Eye (tissue), 1 donor: ENCODE measurements at regions not wholly inside any gene's neighbourhood (a gene's known extent, or its start where the extent isn't known, plus 50 kb on each side); places are given as distances from the start of the nearest gene placed in this dataset.

Experiments used
- DNase-seq: peaks from one replicate; pipeline ENCODE4 v3.0.0-alpha.2; 2015

DNA sequence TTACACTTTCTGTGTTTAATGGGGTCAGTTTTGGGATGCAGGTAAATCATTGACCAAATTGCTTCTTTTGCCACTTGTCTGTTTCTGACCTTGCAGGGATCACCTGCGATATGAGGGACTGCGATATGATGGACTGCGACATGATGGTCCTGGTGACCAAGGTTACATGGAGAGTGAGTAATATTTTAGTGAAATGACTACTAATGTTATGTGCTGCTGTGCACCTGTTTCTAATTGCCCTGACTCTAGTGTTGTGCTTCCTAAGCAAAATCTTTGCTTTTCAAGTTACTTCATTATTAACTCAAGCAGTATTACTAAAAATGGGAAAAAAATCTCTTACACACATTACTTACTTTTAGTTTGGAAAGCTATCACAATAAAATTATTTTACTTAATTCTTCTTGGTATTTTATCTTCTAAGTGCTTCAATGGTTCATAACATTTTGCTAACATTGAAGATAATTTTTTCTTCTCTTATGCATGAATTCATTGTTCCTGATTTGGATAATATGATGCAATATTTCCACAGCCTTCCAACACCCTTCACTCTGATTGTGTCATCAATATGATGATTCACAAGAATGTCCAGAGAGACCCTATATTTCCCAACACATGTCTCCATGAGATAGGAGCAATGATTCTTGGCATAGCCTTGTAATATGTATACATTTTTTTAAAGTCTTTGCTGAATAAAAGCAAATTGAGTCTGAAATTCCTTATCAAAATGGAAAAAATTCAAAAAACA, 306.2 kb upstream of the AKR1E2 start:
- DNase-seq = no peak

DNA sequence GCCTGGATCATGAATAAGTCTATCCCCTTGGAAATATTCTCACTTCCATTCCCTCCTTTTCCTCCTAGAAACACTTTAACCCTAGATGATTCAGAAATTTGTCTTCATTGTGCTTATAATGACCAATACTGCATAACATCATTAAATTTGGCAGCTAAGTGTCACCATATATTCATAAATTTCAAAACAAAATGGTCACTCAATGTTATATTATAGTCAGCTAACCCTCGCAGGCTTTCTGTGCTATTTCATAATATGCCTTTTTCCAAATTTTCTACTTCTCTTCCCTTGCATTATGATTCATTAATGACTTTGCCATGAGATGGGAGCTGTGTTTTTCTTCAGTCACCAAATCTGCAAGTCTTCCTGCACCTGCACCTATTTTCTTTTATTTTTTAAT, 308.3 kb upstream of the AKR1E2 start:
- no peak for DNase-seq

DNA sequence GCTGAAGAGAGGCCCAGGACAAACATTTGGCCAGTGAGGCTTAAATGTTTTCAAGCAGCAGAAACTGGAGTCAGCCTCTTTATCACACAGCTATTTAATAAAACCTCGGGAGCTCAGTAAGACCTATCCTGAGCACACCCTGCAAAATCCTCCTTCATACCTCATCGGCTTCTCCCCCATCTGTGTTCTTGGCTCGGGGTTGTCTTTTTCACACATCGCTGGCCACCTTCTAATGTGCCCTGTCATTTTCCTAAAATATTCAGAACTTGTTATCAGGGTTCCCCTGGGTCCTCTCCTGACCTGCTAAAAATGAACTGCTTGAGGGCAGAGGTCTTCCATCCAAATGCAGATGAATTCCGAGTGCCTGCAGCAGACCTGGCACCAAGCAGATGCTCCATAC, 310.3 kb upstream of the AKR1E2 start:
- no peak for DNase-seq

DNA sequence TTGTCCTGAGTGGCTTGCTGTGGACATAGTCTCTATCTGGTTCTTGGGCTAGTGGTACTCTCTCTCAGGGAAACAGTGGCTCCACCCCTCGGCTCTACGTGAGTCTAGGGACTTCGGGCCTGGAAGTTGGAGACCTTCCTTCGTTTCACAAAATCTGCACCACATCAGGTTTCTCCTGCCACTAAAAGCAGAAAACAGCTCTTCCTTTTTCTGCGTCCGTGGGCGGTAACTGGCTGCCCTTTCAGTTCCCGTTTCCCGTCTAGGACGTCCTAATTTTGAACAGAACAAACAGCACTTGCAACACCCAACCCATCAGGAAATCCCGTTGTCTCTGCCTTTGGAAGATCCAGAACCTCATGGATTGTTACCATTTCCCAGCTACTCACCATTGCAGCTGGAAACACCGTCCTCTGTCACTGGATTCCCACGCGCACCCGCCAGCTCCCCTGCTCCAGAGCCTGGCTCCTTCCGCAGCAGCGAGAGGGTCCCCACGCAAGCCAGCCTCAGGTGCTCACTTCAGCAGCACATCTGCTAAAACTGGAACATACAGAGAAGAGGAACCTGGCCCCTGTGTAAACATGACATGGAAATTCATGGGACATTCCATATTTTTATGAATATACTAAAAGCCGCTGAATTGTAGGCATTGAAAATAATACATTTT, 311.4 kb upstream of the AKR1E2 start:
- no peak for DNase-seq

DNA sequence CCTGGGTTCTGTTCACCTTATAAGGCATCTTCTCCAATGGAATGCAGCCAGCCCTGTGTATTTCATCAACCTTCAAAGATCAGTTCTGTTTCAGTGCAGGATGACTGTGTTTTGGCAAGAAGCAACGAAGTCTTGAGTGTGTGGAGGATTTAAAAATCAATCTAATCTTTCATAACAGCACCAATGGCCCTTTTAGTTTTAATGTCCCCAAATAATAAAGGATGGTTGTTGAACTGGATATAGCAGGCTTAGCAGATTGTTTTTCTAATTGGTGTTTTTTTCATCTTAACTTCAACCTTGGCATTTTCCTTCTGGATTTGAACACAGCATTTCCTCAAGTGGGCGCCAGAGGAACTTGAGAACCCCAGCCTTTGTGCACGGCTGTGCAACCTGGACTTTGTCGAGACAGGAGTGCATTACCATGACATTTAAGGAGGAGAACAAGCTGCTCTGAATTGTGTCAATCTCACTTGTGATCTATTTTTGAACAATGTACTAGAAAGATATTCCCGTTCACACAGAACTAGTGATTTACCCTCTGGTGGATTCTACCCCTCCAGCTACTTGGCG, 313.3 kb upstream of the AKR1E2 start:
- DNase-seq = peak; percentile 39

DNA sequence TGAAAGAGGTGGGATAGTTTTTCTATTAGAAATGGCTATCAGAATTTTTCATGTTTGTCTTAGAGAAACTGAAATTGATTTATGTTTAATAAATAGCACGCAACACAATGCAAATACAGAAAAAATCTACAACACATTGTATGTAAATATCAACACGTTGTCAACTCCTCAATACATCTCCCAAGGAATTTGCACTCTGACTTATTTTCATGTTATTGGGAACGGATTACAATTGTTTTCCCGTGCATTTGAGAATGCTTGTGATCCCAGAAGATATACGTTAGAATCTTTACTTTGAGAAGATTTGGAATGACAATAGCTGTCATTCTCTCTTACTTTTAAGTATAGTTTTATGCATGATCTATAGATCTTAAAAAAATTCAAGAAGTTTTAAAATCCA, 313.8 kb upstream of the AKR1E2 start:
- no peak for DNase-seq

DNA sequence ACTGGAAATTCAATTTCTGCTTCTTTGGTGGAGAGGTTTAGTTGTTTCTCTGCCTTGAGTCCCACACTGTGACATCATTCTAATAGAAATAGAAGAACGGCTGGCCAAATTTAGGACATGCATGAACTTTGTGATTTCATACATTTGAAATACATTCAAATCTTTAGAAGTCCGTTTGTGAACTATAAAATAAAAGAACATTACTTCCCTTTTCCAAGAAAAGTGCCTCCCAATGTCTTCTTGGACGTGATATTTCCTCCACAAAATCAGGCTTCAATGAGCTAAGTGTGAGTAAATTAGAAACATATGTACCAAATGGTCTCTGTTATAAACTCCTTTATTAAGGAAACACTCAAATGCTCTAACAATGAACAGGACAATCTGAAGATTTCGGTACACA, 314.5 kb upstream of the AKR1E2 start:
- peak; percentile 52 for DNase-seq

DNA sequence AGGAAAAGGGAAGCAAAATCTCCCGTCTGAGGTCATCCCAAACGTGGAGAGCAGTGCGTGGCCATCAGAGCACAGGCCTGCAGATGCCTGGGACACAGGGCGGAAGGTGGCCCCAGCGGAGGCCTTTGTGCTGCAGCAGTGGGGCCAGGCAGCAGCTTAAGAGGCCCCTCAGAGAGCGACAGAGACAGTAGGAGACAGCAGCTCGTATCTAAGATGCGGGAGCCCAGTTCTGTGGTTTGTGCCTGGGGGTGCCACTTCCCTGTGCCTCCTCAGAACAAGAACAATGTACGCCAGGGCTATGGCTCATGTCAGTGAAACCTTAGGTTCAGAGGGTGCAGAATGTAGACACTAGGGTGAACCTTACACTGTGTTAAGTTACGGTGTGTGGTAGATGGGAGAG, 316.6 kb upstream of the AKR1E2 start:
- DNase-seq = no peak

DNA sequence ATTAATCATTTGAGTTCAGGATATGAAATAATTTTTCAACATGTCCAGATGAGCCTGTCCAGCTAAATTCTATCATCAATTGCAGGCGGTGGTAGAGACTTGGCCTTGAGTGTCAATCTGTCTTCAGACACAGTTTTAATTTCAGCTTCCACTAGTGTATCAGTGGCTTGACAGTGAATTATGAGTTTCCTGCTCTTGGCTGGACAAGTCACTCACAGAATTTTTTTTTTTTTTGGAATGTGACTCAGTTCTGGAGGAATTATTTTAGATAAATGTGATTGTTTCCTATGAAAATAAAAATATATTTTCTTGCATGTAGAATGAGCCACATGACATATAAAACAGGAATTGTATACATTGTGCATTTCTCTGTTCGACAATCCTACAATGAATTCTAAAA, 319.9 kb upstream of the AKR1E2 start:
- DNase-seq = no peak

DNA sequence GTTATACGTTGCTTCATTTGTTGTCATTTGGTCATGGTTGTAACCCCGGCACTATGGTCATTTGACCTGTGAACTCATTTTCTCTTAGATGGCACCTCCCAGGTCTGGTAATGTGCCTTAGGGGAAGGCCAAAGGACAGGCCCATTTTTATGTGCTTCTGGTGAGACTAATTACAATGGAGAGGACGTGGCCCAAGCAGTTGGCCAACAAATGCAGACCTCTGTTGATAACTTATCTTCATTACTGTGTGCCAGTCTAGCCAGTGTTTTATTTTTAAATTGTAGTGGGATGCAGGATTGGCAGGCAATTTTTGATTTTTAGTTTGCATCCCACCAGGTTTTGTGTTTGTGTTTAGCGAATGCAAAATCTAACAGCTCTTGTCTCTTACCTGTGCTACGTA, 321.5 kb upstream of the AKR1E2 start:
- no peak for DNase-seq

DNA sequence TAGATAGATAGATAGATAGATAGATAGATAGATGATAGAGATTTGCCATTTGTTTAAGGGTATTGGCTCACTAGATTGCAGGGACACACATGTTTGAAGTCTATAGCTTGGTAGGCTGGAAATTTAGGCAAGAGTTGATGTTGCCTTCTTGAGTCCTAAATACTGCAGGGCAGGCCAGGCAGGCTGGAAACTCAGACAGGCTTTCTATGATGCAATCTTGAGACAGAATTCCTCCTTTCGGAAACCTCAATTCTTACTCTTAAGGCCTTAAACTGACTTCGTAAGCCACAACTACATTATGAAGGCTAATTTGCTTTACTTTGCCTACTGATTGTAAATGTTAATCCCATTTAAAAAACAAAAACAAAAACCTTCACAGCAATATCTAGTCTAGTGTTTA, 322.9 kb upstream of the AKR1E2 start:
- no peak for DNase-seq

DNA sequence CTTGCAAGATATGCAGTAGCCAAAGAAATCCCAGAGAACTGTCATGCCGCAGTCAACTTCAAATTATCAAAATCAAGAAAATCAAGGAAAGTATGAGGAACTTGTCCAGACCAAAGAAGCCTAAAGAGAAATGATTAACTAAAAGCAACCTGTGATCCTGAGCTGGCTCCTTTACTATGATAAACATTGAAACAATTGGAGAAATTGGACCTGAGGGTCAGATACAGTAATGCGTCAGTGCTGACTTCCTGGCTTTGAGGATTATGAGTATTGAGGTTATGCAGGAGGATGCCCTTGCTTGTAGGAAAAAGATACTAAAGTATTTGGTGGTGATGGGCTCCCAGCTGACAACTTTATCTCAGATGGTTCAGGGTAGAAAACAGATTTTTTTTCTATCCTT, 324.7 kb upstream of the AKR1E2 start:
- DNase-seq = no peak

DNA sequence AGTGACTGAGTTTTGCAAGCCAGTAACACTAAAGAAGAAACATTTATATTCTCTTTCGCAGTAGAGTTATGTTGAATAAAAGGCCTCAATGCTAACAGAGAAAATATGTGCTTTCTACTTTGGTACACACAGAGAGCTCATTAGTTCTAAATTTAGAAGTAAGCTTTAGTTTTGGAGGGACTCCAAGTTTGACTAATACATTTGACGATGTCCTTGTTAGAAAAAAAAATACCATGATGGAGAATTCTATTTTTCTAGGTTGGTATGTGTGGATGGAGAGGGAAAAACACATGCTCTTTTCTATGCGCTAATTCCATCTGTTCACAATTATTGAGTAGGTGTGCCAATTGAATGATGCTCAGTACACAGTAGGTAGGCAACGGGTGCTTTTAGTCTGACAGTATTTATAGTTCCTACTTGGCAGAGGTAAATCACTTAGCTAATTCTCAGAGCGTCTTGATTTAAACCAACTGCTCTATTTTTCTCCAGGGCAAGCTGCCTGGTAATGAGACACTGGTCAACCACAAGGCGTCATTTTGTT, 327.2 kb upstream of the AKR1E2 start:
- peak; percentile 61 for DNase-seq

DNA sequence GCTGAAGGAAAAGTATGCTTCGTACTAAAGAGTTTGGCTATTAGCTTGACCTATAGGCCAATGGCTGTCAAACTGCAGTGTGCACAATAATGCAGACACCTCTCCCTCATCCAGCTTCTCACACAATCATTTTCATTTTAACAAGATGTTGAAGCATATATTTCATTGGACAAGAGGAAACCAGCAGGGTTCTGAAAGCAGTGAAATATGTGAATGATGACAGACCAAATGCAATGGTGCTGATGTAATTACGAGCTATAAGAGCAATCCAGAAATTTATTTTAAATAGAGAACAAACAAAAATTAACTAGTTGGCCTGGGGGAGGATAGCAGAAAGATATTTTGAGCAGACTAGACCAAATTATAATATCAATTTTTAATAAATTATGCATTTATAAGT, 331.5 kb upstream of the AKR1E2 start:
- no peak for DNase-seq

DNA sequence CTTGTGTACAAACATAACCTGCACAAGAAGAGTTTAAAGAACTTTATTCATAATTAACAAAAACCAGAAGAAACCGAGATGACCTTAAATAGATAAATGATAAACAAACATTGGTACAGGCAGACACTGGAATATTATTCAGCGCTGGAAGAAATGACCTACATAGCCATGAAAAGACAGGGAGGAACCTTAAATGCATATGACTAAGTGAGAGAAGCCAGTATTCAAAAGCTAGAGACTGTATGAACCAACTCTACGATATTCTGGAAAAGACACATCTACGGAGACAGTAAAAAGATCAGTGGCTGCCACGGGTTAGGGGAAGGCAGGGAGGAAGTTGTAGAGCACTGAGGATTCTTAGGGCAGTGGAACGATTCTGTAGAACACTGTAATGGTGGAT, 333.8 kb upstream of the AKR1E2 start:
- DNase-seq = no peak

DNA sequence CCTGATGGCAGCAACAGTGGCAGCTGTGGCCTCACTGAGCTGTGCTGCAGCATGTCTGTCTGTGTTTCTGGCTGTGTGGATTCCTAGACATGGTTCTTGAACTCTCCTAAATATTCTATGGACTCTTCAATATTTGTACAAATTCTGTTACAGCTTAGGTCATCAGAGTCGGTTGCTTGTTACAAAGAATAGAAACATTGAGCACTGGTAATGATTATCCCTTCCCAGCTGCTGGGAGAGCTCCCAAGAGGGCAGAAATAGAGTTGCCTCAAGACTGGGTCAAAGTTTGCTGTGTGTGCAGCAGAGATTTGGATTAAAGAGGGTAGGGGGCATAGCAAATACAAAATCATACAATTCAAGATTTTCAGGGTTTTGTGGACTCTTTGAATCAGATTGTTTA, 337.1 kb upstream of the AKR1E2 start:
- no peak for DNase-seq

DNA sequence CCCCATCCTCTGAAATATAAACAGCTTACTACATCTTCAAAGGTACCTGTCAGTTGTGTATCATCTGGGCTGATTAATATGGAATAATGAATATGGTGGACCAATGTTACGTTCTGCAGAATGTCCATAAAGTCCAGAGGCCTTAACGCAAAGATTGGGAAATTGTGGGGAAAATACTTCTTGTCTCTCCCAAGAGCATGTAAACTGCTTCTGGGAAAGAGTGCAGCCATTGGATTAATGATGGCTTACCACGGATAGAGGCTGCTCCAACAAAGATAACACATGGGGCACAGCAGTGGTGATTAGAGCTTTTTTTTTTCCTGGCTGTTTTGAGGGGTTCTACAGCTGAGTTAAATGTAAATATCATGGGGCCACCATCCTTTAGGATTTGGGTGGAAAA, 340.4 kb upstream of the AKR1E2 start:
- DNase-seq = no peak

DNA sequence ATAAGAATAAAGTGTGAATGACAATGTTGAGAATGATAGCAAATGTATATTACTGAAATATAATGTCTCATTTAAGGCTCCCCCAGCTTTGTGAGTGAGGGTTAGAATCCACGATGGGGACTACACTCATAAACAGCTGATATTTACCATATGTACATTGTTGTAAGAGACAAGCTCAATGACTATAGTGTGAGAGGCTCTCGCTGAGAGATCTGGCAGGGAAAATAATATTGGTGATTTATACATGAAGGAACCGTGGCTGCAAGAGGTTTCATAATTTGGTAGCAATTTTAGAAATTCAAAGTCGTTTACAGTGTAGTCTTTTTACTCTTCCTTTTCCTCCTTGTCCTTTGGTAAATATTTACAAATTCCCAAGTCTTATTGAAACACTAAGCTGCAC, 342.2 kb upstream of the AKR1E2 start:
- DNase-seq = no peak

DNA sequence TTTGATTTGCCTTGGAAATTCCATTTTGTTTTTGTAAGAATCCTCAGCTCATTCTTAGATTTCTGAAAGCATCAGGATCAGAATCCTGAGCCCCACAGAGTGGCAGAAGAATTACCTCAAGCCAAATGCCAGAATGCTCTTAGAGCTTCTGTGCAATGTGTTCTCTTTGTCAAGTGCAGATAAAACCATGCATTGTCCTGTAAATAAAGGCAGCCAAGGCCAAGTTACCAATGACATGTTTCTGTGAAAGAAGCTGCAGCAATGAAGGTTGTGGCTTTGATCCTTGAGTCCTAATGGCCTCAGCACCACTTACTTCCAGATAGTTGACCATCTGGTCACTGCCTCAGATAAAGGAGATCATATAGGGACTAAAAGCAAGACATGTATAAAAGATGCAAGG, 343.3 kb upstream of the AKR1E2 start:
- no peak for DNase-seq

DNA sequence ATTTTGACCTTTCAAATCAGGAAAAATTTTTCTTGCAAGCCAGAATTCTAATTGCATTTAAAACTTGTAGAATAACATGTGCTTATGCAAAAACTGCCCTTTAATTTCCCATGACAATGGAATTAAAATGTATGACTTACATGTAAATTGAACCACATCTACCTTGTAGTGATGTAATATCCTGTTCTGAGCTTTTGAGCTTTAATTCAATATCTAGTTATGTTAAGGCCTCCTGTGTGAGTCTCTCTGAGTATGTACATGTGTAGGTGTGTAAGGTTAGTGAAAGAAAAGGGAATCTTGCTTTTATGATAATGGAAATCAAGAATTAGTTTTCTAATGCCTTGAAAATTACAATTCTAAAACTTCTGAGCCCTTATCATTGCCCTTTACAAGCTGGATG, 344.8 kb upstream of the AKR1E2 start:
- no peak for DNase-seq

DNA sequence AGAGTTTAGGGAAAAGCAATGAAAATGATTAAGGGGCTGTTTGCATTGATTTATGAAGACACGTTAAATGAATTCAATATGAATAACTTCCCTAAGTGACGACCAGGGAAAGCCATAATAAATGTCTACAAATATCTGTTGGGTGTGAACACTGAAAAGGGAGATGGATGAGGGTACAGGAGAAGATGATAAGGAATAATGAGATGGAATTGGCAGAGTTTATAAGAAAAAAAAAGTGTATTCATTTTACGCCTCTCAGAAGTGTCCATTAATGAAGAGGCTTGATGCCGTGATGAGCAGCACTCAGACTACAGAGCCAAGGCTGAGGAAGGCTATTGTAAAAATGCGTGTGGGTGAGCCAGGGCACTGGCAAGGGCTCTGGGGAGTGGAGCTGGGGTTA, 346.7 kb upstream of the AKR1E2 start:
- no peak for DNase-seq

DNA sequence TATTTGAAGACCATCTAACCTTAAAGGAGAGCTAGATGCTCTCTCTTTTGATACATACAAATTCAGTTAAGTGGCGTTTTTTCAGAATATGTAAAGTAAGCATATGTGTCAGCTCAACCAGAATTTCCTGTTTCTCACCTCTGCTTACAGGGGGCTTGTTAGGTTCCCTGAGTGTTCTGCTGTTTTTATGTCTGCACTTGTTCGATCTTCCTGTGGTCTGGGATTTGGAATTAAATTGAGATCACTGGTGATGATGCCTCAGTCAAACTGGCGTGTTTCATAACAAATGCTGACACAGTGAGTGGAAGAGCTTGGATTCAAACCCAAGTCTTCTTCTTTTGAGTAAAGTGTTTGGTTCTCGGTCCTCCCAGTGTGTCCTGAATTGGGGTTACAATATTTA, 348.3 kb upstream of the AKR1E2 start:
- DNase-seq = no peak

DNA sequence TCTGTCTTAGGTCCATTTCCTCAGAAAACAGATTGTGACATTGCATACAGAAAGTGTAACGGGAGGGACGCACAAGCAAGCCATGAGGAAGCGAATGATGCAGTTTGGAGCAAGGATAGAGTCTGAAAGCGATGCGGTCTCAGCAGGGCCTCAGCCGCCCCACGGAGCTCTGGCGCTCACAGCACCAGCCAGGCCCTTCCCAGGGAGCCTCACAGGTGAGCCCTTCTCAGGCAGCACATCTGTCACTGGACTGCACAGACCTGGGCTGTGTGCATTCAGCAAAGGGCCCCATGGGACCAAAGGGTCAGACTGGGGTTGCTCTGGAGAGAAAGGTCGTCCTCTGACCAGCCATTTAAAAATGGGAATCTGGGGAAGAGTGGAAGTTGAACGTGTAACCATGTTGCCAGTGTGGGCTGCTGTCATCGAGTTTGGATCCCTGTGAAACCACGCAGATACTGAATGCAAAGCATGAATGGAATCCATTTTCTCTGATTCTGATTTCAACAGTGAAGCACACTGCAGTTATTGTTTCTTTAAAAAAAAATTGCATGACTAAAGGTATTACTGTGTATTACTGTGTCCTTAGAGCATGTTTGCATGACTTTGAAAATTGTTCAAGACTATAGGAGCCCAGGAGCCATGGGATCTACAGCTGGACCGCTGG, 350.0 kb upstream of the AKR1E2 start:
- no peak for DNase-seq

DNA sequence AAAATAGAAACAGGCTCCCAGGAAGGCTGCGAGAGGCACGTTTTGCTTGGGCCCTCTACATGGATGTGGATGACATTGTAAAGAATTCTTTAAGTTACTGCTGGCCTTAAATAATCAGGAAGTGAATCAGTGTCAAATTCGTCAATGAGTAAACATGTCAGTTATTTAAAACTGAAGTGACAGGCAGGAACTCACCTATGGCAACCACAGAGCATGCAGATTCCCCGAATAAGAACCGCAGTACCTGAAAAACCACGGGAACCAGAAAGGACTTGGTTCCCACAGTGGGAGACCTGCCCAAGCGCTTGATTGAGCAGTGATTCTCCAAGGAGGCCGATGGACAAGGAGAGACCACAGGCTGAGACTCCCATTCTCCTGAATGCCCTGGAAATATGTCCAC, 351.2 kb upstream of the AKR1E2 start:
- no peak for DNase-seq
